Left renal cortex interstitium (tissue), 4 donors: ENCODE measurements at regions not wholly inside any gene's neighbourhood (a gene's known extent, or its start where the extent isn't known, plus 50 kb on each side); places are given as distances from the start of the nearest gene placed in this dataset.
"Not testable (repeated sequence)": the region's sequence is repeated elsewhere in the genome, so short reads cannot be mapped to it uniquely, and the experiment has no call there.

Experiments used
- DNase-seq, 4 donors: peaks; one replicate each; pipeline ENCODE4 v3.0.0-alpha.2; 2013; ENCODE audit warnings: low read depth in 4 of 4, low spot score in 2 of 4, missing footprints in 1 of 4

DNA sequence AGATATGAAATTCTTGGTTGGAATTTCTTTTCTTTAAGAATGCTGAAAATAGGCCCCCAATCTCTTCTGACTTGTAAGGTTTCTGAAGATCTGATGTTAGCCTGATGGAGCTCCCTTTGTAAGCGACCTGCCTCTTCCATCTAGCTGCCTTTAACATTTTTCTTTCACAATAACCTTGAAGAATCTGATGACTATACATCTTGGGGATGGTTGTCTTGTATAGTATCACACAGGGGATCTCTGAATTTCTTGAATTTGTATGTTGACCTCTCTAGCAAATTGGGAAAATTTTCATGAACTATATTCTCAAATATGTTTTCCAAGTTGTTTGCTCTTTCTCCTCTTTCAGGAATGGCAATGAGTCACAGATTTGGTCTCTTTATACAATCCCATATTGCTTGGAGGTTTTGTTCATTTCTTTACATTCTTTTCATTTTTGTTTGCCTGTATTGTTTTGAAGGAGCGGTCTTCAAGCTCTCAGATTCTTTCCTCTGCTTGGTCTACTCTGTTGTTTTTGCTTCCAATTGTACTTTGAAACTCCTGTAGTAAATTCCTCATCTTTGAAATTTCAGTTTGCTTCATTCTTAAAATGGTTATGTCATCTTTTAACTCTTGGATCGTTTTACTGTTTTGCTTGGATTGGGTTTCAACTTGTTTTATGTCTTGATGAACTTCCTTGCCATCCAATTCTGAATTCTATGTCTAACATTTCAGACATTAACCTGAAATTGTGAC is 245.2 kb upstream of the TARS1 start:
- no peak for DNase-seq

- no peak for DNase-seq
These were observed 241.9 kb upstream of the TARS1 start for GRCh38 chr5:33198836-33199235.

- DNase-seq: no peak
These were observed 236.8 kb upstream of the TARS1 start for GRCh38 chr5:33203931-33204330.

DNA sequence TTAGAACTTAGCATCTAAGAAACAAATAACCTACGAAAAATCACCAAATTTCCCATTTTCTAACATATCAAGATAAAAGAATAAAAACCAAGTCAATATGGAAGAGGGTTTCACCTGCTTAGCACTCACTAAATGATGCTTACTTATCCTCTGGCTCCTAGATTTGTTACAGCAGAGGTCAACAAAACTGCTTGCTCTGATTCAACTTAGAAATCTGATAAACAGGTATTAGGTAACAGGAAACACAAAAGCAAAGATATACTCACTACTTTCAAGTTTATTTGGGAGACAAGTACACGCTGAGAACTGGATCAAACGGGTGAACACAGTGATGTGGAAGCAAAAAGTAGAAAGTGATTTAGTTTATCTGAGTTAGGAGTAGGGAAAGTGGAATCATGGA is 235.7 kb upstream of the TARS1 start:
- no peak for DNase-seq

DNA sequence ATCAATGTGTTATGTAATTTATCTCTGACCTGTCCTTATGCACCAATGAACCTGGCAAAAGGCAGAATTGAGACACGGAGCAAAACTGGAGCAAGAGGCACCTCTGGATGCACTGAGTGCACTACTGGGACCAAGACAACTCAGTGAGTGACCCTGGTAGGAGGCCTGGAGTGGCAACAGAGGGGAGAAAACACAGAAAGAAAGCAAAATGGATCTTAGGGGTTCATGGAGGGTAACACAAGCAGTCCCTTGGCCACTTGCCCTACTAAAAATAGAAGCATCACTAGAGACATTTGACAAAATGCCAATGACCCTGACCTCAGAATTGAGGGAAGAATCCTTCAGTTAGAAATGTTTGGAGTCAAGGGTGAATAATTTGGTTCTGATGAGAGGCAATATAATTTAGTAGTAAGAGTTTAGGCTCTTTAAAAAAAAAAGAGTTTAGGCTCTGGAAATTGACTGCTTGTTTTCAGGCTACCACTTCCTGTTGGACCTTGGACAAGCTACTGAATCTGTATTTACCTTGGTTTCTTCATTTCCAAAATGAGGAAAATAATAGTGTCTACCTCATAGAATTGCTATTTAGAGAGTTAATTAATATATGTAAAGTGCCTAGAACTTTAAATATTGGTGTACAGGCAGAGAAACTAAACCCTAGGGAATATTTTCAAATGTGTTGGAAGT is 234.9 kb upstream of the TARS1 start:
- no peak for DNase-seq

GRCh38 chr5:33206962-33207506 is 233.7 kb upstream of the TARS1 start:
- no peak for DNase-seq

GRCh38 chr5:33209252-33209651 is 231.5 kb upstream of the TARS1 start:
- DNase-seq: no peak

DNA sequence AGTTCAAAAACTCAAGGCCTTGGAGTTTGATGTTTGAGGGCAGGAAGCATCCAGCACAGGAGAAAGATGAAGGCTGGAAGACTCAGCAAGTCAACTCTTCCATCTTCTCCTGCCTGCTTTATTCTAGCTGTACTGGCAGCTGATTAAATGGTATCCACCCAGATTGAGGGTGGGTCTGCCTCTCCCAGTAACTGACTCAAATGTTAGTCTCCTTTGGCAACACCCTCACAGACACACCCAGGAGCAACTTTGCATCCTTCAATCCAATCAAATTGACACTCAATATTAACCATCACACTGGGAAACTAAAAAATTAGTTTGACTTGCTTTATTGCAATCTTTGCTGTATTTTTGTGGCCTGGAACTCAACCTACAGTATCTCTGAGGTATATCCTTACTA is 230.5 kb upstream of the TARS1 start:
- DNase-seq: not testable (repeated sequence)

- DNase-seq: no peak
These were observed 229.8 kb upstream of the TARS1 start for GRCh38 chr5:33210978-33211377.

DNA sequence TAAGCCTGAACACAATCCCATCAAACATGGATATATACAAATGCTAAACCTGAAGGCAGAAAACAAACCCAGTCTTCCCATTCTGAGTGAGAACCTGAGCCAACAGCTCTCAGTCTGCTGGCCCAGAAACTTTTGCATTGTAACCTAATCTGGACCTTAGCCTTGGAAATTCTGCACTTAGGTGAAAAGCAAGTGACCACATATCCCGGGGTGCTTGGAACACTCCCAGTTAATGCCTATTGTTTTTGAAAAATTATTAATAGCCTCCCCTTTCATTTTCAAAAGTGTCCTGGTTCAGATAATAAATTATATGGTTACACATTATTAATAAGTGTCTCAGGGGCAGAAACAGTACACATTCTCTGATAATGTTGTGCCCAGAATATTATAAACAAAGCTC is 228.3 kb upstream of the TARS1 start:
- DNase-seq: no peak

GRCh38 chr5:33212900-33213299 is 227.9 kb upstream of the TARS1 start:
- no peak for DNase-seq

DNA sequence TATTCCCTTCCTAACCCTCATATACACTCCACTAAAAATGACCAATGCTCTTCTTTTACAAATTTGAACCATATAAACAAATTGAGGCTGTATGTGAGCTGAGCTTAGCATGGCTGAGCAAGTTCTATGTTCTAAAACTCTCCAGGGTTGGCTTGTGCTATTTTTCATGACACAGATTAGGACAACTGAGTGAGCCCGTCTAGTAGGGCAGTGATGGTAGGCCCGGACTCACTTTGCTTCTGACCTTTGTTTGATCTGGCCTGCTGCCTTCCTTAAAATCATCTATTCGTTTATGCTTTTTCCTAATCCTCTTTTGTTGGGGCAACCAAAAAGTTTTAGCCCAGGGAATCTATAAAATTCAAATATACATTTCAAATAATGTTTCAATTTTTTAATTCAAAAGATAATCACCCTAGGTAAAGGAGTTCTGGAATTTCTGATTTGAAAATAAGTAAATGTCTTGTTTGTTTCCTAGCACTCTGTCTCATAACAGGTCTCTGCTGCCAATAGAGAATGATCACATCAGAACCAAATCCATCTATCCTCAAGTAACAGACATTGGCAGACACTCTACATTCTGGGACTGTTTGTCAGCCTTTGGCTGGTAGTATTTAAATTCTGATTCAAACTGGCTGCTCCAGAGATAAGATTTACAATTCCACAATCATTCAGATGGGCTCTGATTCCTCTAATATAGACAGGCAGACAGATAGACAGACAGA is 217.0 kb upstream of the TARS1 start:
- DNase-seq: no peak

- no peak for DNase-seq
These were observed 216.3 kb upstream of the TARS1 start for GRCh38 chr5:33224285-33224961.

DNA sequence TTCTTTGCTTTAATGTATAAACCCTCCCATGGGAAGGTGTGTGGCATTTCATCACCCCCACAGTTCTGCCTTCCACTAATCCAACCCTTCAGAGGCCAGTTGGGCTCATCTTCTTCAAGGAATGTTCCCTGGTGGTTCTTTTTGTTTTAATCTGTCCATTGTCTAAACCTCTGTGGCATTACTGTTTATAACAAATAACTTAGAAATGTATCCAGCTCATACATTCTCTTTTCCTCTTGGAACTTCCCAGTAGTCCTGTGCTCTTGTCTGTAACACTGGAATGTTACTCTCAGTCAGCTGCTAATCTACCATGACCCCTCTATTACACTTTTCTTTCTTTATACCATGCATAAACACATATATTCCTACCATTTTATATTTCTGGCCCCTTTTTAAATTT is 213.5 kb upstream of the TARS1 start:
- DNase-seq: no peak

DNA sequence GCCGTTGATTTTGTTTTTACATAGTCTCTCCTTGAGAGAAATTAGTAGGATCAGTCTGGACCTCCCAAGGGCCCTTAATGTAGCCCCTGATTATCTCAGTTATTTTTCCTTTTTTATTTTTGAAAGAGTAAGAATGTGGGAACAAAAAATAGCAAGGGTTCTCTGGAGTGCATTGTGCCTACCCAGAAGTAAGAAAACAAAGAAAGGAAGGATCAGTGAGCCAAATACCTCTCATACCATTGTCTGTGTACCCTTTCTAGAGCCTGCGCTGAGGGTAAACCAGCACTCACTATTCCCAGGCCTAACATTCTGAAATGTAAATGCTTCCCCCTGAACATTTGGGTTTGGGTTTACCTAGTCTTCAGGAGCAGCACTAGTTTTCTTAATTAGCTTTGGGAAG is 213.0 kb upstream of the TARS1 start:
- no peak for DNase-seq

DNA sequence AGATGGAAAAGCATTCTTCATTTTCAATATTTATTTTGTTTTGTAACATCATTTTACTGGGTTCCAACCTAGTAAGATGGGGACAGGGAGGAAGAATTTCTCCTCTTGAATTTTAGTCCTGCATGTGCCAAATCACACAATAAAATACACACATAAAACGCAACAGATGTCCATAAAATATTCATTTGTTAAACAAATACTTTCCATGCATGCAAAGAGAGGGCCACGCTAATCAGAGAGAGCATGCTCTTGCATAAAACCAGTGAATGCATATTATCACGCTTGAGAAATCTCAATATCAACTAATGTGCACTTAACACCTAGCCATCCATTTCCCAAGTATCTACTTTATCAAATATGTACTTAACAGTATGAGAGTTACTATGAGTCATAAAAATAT is 212.6 kb upstream of the TARS1 start:
- no peak for DNase-seq

DNA sequence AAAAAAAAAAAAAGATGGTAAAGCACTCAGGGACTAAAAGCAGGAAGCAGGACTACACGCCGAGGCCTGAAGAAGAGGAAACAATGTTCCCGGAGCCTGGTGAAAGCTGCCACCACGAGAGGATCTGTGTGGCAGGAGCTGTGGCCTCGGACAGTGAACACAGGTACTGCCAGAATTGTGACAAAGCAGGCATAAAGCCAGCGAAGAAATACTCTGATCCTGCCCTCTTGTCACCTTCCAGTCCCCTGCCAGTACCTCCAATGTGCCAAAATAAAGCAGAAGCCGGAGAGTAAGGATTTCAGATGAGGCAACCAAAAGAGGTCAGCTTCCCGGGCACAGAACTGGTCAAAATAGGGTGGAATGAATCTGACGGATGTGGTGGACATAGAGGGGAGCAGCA is 211.5 kb upstream of the TARS1 start:
- no peak for DNase-seq

- no peak for DNase-seq
These were observed 210.2 kb upstream of the TARS1 start for GRCh38 chr5:33230467-33231078.

GRCh38 chr5:33231214-33231710 is 209.5 kb upstream of the TARS1 start:
- no peak for DNase-seq

DNA sequence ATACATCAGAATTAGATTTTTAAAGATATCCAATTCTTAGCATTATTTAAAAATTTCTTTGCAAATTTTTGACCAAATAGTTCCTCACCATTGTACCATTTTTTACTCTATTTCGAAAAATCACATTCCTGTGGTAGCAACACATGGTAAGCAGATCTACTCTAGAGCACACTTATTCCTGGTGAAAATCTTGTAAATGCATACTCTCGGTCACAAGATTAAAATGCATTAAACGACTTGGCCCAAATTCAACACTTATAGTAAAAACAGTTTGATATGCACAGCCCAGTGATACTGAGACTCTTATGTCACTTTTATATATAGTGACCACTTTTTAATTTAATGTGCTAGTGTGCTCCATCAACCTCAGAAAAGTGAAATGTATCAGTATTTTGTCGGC is 208.8 kb upstream of the TARS1 start:
- no peak for DNase-seq
